ENCODE measurements at regions not wholly inside any gene's neighbourhood (a gene's known extent, or its start where the extent isn't known, plus 50 kb on each side); places are given as distances from the start of the nearest gene placed in this dataset.
"Not testable (repeated sequence)": the region's sequence is repeated elsewhere in the genome, so short reads cannot be mapped to it uniquely, and the experiment has no call there.

DNA sequence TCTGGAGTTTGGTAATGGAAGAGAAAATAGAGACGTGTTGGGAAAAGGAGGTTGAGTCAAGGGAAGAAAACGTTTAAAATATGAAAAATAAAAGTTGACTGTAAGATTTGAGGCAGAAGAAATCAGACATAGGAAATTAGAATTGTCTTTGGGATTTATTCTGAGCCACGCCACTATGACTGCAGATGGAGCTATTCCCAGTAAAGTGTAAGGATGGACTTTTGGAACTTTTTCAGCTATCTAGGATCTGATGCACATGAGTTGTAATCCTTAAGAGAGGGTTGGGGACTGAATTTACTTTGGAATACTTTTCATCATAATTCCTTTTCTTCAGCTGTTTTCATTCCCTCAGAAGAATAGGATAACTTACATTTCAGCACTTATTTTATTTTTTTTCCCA is 336.7 kb downstream of the FAM170A start:
- no peaks in the 10 kb centered on the region for H3K36me3 ChIP-seq (ENCODE audit: insufficient read depth, low read length)
- Mint-ChIP-seq H3K27me3 (no peaks in the 10 kb centered on the region), H3K9me3 (peaks cover 0 to 10% (median 3%) of the 10 kb centered on the region in 8 donors), H3K36me3 (no peaks in the 10 kb centered on the region), H3K4me1 (no peaks in the 10 kb centered on the region), H3K4me3 (no peak overlapping the region), H3K27ac (no peak overlapping the region)
- intact Hi-C loops (cut with micrococcal nuclease), result no loop called here
- H3K27ac ChIP-seq (ENCODE audit: low read depth, low read length), result no peak overlapping the region
- H3K9me3 ChIP-seq (ENCODE audit: control insufficient read depth in 1 of 2, low read length in 2 of 2), result no peaks in the 10 kb centered on the region
- no peaks in the 10 kb centered on the region for H3K4me1 ChIP-seq (ENCODE audit: insufficient read depth, low read length)
- H3K4me3 ChIP-seq (ENCODE audit: low read length in 2 of 2), result no peak overlapping the region
- POLR2A ChIA-PET (ENCODE audit: partially characterized antibody), result no interaction called here
- no peak for DNase-seq
- H3K27me3 ChIP-seq (ENCODE audit: insufficient read depth, low read length), result no peaks in the 10 kb centered on the region
- CTCF ChIA-PET (ENCODE audit: partially characterized antibody), result no interaction called here

DNA sequence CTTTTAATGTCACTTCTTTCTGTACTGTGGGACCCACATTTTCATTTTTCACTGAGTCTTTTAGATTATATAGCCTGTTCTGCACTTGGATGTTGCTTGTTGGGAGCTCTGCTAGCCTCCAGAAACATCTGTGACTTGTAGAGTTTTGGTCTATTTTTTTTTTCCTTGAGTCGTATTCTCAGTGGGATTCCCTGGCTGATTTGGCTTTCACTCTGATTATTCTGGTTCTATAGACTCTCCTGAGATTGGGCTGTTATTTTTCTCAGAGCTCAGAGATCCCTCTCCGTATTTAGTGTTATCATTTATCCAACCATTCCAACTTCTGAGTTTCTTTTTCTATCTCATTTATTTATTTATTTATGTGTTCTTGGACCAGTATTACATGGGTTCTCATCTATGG is 339.3 kb downstream of the FAM170A start:
- POLR2A ChIA-PET (ENCODE audit: partially characterized antibody), result no interaction called here
- Histone ChIP-seq H3K4me3 (ENCODE audit: low read length in 2 of 2) (no peak overlapping the region), H3K27me3 (ENCODE audit: insufficient read depth, low read length) (no peaks in the 10 kb centered on the region), H3K36me3 (ENCODE audit: insufficient read depth, low read length) (no peaks in the 10 kb centered on the region), H3K4me1 (ENCODE audit: insufficient read depth, low read length) (no peaks in the 10 kb centered on the region), H3K9me3 (ENCODE audit: control insufficient read depth in 1 of 2, low read length in 2 of 2) (no peaks in the 10 kb centered on the region), H3K27ac (ENCODE audit: low read depth, low read length) (no peak overlapping the region)
- no peak overlapping the region for H3K27ac Mint-ChIP-seq
- no peak overlapping the region for H3K4me3 Mint-ChIP-seq
- CTCF ChIA-PET (ENCODE audit: partially characterized antibody), result no interaction called here
- DNase-seq, result no peak
- H3K9me3 Mint-ChIP-seq, result peaks cover 0 to 10% (median 3%) of the 10 kb centered on the region in 8 donors
- no peaks in the 10 kb centered on the region for H3K27me3 Mint-ChIP-seq
- intact Hi-C loops (cut with micrococcal nuclease), result no loop called here
- no peaks in the 10 kb centered on the region for H3K36me3 Mint-ChIP-seq
- H3K4me1 Mint-ChIP-seq, result no peaks in the 10 kb centered on the region

DNA sequence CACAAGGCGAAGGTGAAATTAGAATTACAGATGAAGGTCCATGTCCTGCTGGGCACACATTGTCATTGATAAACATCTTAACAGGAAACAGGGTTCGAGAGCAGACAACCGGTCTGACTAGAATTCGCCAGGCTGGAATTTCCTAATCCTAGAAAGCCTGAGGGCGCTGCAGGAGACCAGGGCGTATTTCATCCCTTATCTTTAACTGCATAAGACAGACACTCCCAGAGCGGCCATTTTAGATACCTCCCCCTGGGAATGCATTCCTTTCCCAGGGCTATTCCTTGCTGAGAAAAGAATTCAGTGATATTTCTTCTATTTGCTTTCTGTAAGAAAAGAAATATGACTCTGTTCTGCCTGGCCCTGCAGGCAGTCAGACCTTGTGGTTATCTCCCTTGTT is 357.7 kb downstream of the FAM170A start:
- H3K27me3 ChIP-seq (ENCODE audit: insufficient read depth, low read length); H3K27me3 Mint-ChIP-seq; H3K27ac ChIP-seq (ENCODE audit: low read depth, low read length); H3K4me1 ChIP-seq (ENCODE audit: insufficient read depth, low read length); H3K36me3 Mint-ChIP-seq; H3K4me3 ChIP-seq (ENCODE audit: low read length in 2 of 2); H3K4me3 Mint-ChIP-seq; CTCF ChIA-PET (ENCODE audit: partially characterized antibody); H3K36me3 ChIP-seq (ENCODE audit: insufficient read depth, low read length); DNase-seq; H3K9me3 ChIP-seq (ENCODE audit: control insufficient read depth in 1 of 2, low read length in 2 of 2); H3K4me1 Mint-ChIP-seq; POLR2A ChIA-PET (ENCODE audit: partially characterized antibody); intact Hi-C loops (cut with micrococcal nuclease); H3K27ac Mint-ChIP-seq: not testable (repeated sequence)
- peaks cover 0 to 49% (median 38%) of the 10 kb centered on the region in 8 donors for H3K9me3 Mint-ChIP-seq

DNA sequence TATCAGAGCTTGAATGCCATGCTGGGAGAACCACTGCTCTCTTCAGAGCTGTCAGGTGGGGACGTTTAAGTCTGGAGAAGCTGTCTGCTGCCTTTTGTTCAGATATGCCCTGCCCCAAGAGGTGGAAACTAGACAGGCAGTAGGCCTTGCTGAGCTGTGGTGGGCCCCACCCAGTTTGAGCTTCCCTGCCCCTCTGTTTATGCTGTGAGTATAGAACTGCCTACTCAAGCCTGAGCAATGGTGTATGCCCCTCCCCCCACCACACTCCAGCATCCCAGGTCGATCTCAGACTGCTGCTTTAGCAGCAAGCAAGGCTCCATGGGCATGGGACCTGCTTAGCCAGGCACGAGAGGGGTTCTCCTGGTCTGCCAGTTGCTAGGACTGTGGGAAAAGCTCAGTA is 362.3 kb downstream of the FAM170A start:
- H3K4me3 ChIP-seq (ENCODE audit: low read length in 2 of 2), result no peak overlapping the region
- Mint-ChIP-seq H3K9me3 (peaks cover 2 to 39% (median 27%) of the 10 kb centered on the region in 8 donors), H3K27ac (no peak overlapping the region), H3K27me3 (no peaks in the 10 kb centered on the region), H3K4me3 (no peak overlapping the region), H3K36me3 (no peaks in the 10 kb centered on the region), H3K4me1 (no peaks in the 10 kb centered on the region)
- H3K27ac ChIP-seq (ENCODE audit: low read depth, low read length), result no peak overlapping the region
- no peaks in the 10 kb centered on the region for H3K36me3 ChIP-seq (ENCODE audit: insufficient read depth, low read length)
- H3K9me3 ChIP-seq (ENCODE audit: control insufficient read depth in 1 of 2, low read length in 2 of 2), result no peaks in the 10 kb centered on the region
- intact Hi-C loops (cut with micrococcal nuclease), result no loop called here
- ChIA-PET CTCF (ENCODE audit: partially characterized antibody) (no interaction called here), POLR2A (ENCODE audit: partially characterized antibody) (no interaction called here)
- H3K27me3 ChIP-seq (ENCODE audit: insufficient read depth, low read length), result no peaks in the 10 kb centered on the region
- no peak for DNase-seq
- no peaks in the 10 kb centered on the region for H3K4me1 ChIP-seq (ENCODE audit: insufficient read depth, low read length)

DNA sequence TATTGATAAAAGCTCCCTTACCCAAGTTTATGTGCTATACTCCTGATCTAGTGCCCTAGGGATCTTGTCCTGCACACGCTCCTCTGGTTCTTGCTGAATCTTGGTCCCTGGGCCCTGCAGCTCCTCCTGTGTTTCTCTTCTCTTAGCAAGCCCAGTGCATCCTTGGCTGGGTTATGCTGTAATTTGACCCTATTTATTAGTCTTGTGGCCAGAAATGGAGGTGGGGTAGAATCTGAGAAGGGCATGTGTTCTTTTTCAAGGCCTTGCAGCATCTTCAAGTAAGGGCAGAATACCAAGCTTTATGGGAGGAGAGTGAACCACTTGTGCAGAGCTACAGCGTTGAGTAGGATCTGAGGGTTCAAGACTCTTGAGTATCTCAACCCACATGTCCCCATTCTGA is 366.8 kb downstream of the FAM170A start:
- no peaks in the 10 kb centered on the region for H3K27me3 ChIP-seq (ENCODE audit: insufficient read depth, low read length)
- DNase-seq, result no peak
- no peaks in the 10 kb centered on the region for H3K9me3 ChIP-seq (ENCODE audit: control insufficient read depth in 1 of 2, low read length in 2 of 2)
- H3K27ac ChIP-seq (ENCODE audit: low read depth, low read length), result no peak overlapping the region
- POLR2A ChIA-PET (ENCODE audit: partially characterized antibody), result no interaction called here
- Mint-ChIP-seq H3K4me3 (no peak overlapping the region), H3K36me3 (no peaks in the 10 kb centered on the region), H3K27me3 (no peaks in the 10 kb centered on the region), H3K27ac (no peak overlapping the region), H3K4me1 (no peaks in the 10 kb centered on the region), H3K9me3 (peaks cover 0 to 9% (median 3%) of the 10 kb centered on the region in 8 donors)
- no peaks in the 10 kb centered on the region for H3K36me3 ChIP-seq (ENCODE audit: insufficient read depth, low read length)
- CTCF ChIA-PET (ENCODE audit: partially characterized antibody), result no interaction called here
- no peak overlapping the region for H3K4me3 ChIP-seq (ENCODE audit: low read length in 2 of 2)
- intact Hi-C loops (cut with micrococcal nuclease), result no loop called here
- H3K4me1 ChIP-seq (ENCODE audit: insufficient read depth, low read length), result no peaks in the 10 kb centered on the region

DNA sequence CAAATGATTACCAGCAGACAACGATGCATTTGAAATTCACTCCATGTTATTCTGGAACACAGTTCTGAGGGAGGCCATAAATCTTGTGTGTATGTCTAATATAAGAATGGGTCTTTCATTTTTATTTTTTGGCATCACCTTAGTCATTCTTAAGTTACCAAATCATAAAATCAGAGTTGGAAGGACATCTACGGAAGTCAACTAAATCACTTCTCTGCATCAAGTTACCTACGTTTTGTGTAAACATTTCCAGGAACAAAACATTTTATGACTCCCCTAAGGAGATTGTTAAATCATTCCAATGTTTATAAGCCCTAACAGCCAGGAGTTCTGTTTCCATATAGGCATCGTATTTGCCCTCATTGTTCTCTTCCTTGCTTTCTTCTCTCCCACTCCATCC is 378.2 kb downstream of the FAM170A start:
- no peaks in the 10 kb centered on the region for H3K4me1 Mint-ChIP-seq
- no peak overlapping the region for H3K27ac ChIP-seq (ENCODE audit: low read depth, low read length)
- no peak overlapping the region for H3K27ac Mint-ChIP-seq
- peaks cover 0 to 2% (median 0%) of the 10 kb centered on the region in 8 donors for H3K9me3 Mint-ChIP-seq
- H3K36me3 ChIP-seq (ENCODE audit: insufficient read depth, low read length), result no peaks in the 10 kb centered on the region
- no peaks in the 10 kb centered on the region for H3K36me3 Mint-ChIP-seq
- no peaks in the 10 kb centered on the region for H3K27me3 Mint-ChIP-seq
- ChIA-PET POLR2A (ENCODE audit: partially characterized antibody) (no interaction called here), CTCF (ENCODE audit: partially characterized antibody) (no interaction called here)
- DNase-seq, result no peak
- no peak overlapping the region for H3K4me3 ChIP-seq (ENCODE audit: low read length in 2 of 2)
- H3K4me1 ChIP-seq (ENCODE audit: insufficient read depth, low read length), result no peaks in the 10 kb centered on the region
- H3K27me3 ChIP-seq (ENCODE audit: insufficient read depth, low read length), result no peaks in the 10 kb centered on the region
- H3K9me3 ChIP-seq (ENCODE audit: control insufficient read depth in 1 of 2, low read length in 2 of 2), result no peaks in the 10 kb centered on the region
- no peak overlapping the region for H3K4me3 Mint-ChIP-seq
- intact Hi-C loops (cut with micrococcal nuclease), result no loop called here

DNA sequence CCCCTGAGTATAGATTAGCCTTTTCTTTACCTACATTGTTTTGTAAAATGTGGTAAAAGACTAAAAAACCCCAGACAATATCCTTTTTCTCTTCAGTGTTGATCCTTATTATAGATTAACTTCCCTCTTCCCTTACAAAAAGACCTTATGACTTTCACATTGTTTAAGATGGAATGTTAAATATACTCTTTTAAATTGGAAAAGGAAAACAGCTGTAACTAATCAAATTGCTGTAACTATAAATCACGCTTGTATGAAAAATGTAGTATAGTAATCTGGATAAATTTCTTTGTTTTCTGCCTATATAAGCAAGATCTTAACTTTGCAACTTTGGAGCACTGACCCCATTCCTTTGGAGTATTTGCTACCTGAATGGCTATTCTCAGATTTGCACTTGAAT is 383.1 kb downstream of the FAM170A start:
- Histone ChIP-seq H3K9me3 (ENCODE audit: control insufficient read depth in 1 of 2, low read length in 2 of 2) (no peaks in the 10 kb centered on the region), H3K36me3 (ENCODE audit: insufficient read depth, low read length) (no peaks in the 10 kb centered on the region), H3K27me3 (ENCODE audit: insufficient read depth, low read length) (no peaks in the 10 kb centered on the region), H3K27ac (ENCODE audit: low read depth, low read length) (no peak overlapping the region), H3K4me3 (ENCODE audit: low read length in 2 of 2) (no peak overlapping the region), H3K4me1 (ENCODE audit: insufficient read depth, low read length) (no peaks in the 10 kb centered on the region)
- H3K27me3 Mint-ChIP-seq, result no peaks in the 10 kb centered on the region
- H3K36me3 Mint-ChIP-seq, result no peaks in the 10 kb centered on the region
- H3K9me3 Mint-ChIP-seq, result peaks cover 0 to 2% (median 0%) of the 10 kb centered on the region in 8 donors
- ChIA-PET CTCF (ENCODE audit: partially characterized antibody) (no interaction called here), POLR2A (ENCODE audit: partially characterized antibody) (no interaction called here)
- no peaks in the 10 kb centered on the region for H3K4me1 Mint-ChIP-seq
- H3K4me3 Mint-ChIP-seq, result no peak overlapping the region
- DNase-seq, result no peak
- no peak overlapping the region for H3K27ac Mint-ChIP-seq
- intact Hi-C loops (cut with micrococcal nuclease), result no loop called here

DNA sequence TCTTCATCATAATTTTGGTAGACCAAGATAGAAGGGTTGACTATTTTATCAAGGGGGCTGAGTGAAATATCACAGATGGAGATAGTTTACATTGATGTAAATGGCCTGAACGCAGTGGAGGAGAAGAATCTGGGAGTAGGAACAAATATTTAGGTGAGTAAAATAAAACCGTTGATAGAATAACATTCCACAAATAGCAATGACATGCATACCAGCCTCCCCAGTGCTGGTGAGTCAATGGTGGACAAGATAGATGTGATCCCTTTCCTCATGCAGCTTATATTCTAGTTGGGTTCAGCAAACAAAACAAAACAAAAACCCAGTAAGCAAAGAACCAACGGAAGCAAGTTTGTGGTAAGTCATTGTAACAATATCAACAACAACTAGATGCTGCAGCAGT is 385.2 kb downstream of the FAM170A start:
- ChIA-PET CTCF (ENCODE audit: partially characterized antibody) (no interaction called here), POLR2A (ENCODE audit: partially characterized antibody) (no interaction called here)
- no peaks in the 10 kb centered on the region for H3K27me3 ChIP-seq (ENCODE audit: insufficient read depth, low read length)
- H3K36me3 ChIP-seq (ENCODE audit: insufficient read depth, low read length), result no peaks in the 10 kb centered on the region
- peaks cover 0 to 2% (median 0%) of the 10 kb centered on the region in 8 donors for H3K9me3 Mint-ChIP-seq
- no peak for DNase-seq
- H3K36me3 Mint-ChIP-seq, result no peaks in the 10 kb centered on the region
- no peaks in the 10 kb centered on the region for H3K4me1 Mint-ChIP-seq
- no peak overlapping the region for H3K27ac ChIP-seq (ENCODE audit: low read depth, low read length)
- no peaks in the 10 kb centered on the region for H3K9me3 ChIP-seq (ENCODE audit: control insufficient read depth in 1 of 2, low read length in 2 of 2)
- no peaks in the 10 kb centered on the region for H3K27me3 Mint-ChIP-seq
- intact Hi-C loops (cut with micrococcal nuclease), result no loop called here
- no peaks in the 10 kb centered on the region for H3K4me1 ChIP-seq (ENCODE audit: insufficient read depth, low read length)
- H3K4me3 ChIP-seq (ENCODE audit: low read length in 2 of 2), result no peak overlapping the region
- H3K27ac Mint-ChIP-seq, result no peak overlapping the region
- H3K4me3 Mint-ChIP-seq, result no peak overlapping the region
